GM12878 (cell line): ENCODE measurements at regions not wholly inside any gene's neighbourhood (a gene's known extent, or its start where the extent isn't known, plus 50 kb on each side); places are given as distances from the start of the nearest gene placed in this dataset.

ENCODE experiments used
- ATAC-seq: fragments of 200-7000 bp; cut with Tn5 transposase; 3 replicates; pipeline ENCODE4 v1.9.1; 2020; ENCODE audit warnings: mild to moderate bottlenecking, moderate library complexity
- BruUV-seq: library from RNA; stranded (reverse); fragments of 400-500 nt; replicated peaks from 2 replicates; lab custom pipeline; 2021; lab: Mats Ljungman, UMichigan
- CTCF ChIA-PET: fragments of 300-600 bp; sonication (Branson Sonifier 250); formaldehyde crosslinking; extraction: SDS; loops from one replicate; lab custom pipeline; 2021; ENCODE audit warnings: inconsistent platforms; lab: Yijun Ruan, JAX
- POLR2A ChIA-PET: fragments of 350-600 bp; formaldehyde crosslinking; extraction: SDS; loops from one replicate; lab custom pipeline; 2021; ENCODE audit warnings: inconsistent platforms; lab: Charles Lee
- RAD21 ChIA-PET: fragments of 300-600 bp; sonication (Branson Sonifier 250); formaldehyde crosslinking; loops from one replicate; lab custom pipeline; 2023; ENCODE audit warnings: antibody characterized with exemption; ENCODE audit not compliant: unreplicated experiment; lab: Charles Lee
- SMC1A ChIA-PET: fragments of 300-600 bp; sonication (Branson Sonifier 250); formaldehyde crosslinking; loops from one replicate; lab custom pipeline; 2023; ENCODE audit not compliant: unreplicated experiment, uncharacterized antibody; lab: Charles Lee
- DNase-seq: peaks from one replicate; pipeline ENCODE4 v3.0.0-alpha.2; 2011; ENCODE audit warnings: low read depth, low spot score
- FAIRE-seq: peaks from 3 replicates; lab custom pipeline; 2011; peaks lifted over from hg19 to GRCh38; lab: Jason Lieb, UNC
- H2AFZ ChIP-seq: 2 replicates; pipeline ENCODE4 v1.6.0; 2011; ENCODE audit warnings: low read depth, low read length, control low read depth; ENCODE audit not compliant: control insufficient read depth
- H3K27ac ChIP-seq: 2 replicates; pipeline ENCODE4 v1.5.1; 2011; ENCODE audit warnings: control low read depth; ENCODE audit not compliant: control insufficient read depth, insufficient read depth
- H3K27me3 ChIP-seq, 2 experiments: replicated peaks in 1 of 2; 2 replicates each; pipeline versions ENCODE4 v1.6.0 to v1.6.1; 2011; ENCODE audit warnings: low read length in 1 of 2; ENCODE audit not compliant: control insufficient read depth in 2 of 2, insufficient read depth in 2 of 2
- H3K36me3 ChIP-seq, 2 experiments: 2 replicates each; pipeline ENCODE4 v1.5.1; 2011; ENCODE audit warnings: low read length in 1 of 2; ENCODE audit not compliant: control insufficient read depth in 2 of 2, insufficient read depth in 2 of 2
- H3K4me1 ChIP-seq: 2 replicates; pipeline ENCODE4 v1.6.1; 2011; ENCODE audit warnings: mild to moderate bottlenecking, low read length, moderate library complexity, mixed read lengths; ENCODE audit not compliant: control insufficient read depth, insufficient read depth
- H3K4me2 ChIP-seq: 2 replicates; pipeline ENCODE4 v1.6.0; 2011; ENCODE audit warnings: control low read depth; ENCODE audit not compliant: control insufficient read depth, insufficient read depth
- H3K4me3 ChIP-seq: fragments of 200-600 bp; sonication (generic); 2 replicates; pipeline ENCODE4 v1.5.1; 2016
- H3K79me2 ChIP-seq: 2 replicates; pipeline ENCODE4 v1.6.0; 2011; ENCODE audit warnings: low read length; ENCODE audit not compliant: control insufficient read depth, insufficient read depth
- H3K9ac ChIP-seq: 2 replicates; pipeline ENCODE4 v1.8.0; 2011; ENCODE audit warnings: low read length, control low read depth, mixed read lengths; ENCODE audit not compliant: control insufficient read depth, insufficient read depth
- H3K9me3 ChIP-seq: replicated peaks from 3 replicates; pipeline ENCODE4 v1.5.1; 2011; ENCODE audit warnings: mild to moderate bottlenecking, low read length; ENCODE audit not compliant: control insufficient read depth, insufficient read depth
- H4K20me1 ChIP-seq: 2 replicates; pipeline ENCODE4 v1.6.0; 2011; ENCODE audit not compliant: control insufficient read depth, insufficient read depth
- GATAD2B ChIP-seq: fragments of 450-650 bp; conservative IDR thresholded peaks from 2 replicates; pipeline ENCODE4 v1.6.1; 2017; ENCODE audit warnings: low read depth, mild to moderate bottlenecking, moderate library complexity
- REST ChIP-seq: IDR thresholded peaks from 2 replicates; pipeline ENCODE4 v1.6.1; 2012; ENCODE audit warnings: mild to moderate bottlenecking, low read depth, low read length
- SP1 ChIP-seq: IDR thresholded peaks from one replicate; pipeline ENCODE4 v1.6.1; 2011; ENCODE audit warnings: low read depth, low read length
- ZNF687 ChIP-seq: fragments of 450-650 bp; IDR thresholded peaks from 2 replicates; pipeline ENCODE4 v1.6.1; 2017; ENCODE audit warnings: mild to moderate bottlenecking, moderate library complexity
- WGBS: methylation state at CpG from one replicate; pipeline ENCODE4 v1.1.6; 2016; ENCODE audit warnings: low lambda C conversion rate; ENCODE audit not compliant: insufficient replicate concordance, insufficient coverage; ENCODE audit errors: missing lambda C conversion rate; 5-methylcytosine and 5-hydroxymethylcytosine counted together
- in situ Hi-C: fragments of 300-500 bp; cut with MboI; formaldehyde crosslinking; loops from 9 replicates; pipeline ENCODE4 v1.14.3; 2018; ENCODE audit warnings: mixed read lengths
- intact Hi-C: fragments of 100-400 bp; cut with micrococcal nuclease; formaldehyde crosslinking; loops from one replicate; pipeline ENCODE4 v1.14.2; 2022; ENCODE audit not compliant: unreplicated experiment

- TF ChIP-seq ZNF687 (no peak), REST (no peak)
Measured at GRCh38 chr1:90513956-90514355, 203.1 kb downstream of the BARHL2 start (continued).

- ChIA-PET CTCF (interaction anchor here (0.6 to 3.6 kb wide), 7 partner anchors 14 to 37 kb away, joined by 3 to 20 read pairs (median 10); no protein-coding TSS in a partner anchor), POLR2A (interaction anchor here (0.9 to 3.6 kb wide), 3 partner anchors 16 to 37 kb away, joined by 3 to 54 read pairs (median 9); no protein-coding TSS in a partner anchor), SMC1A (interaction anchor here (1.7 to 8.9 kb wide), 8 partner anchors 14 to 155 kb away, joined by 4 to 116 read pairs (median 24); no protein-coding TSS in a partner anchor), RAD21 (interaction anchor here (1.2 to 8.9 kb wide), 8 partner anchors 15 to 218 kb away, joined by 3 to 110 read pairs (median 26); no protein-coding TSS in a partner anchor)
- Histone ChIP-seq H3K4me1 (no peaks in the 10 kb centered on the region), H3K4me2 (no peak overlapping the region), H3K9ac (no peak overlapping the region), H2AFZ (no peak overlapping the region), H3K27me3 (no peaks in the 10 kb centered on the region), H3K4me3 (no peak overlapping the region), H3K79me2 (no peaks in the 10 kb centered on the region), H4K20me1 (no peaks in the 10 kb centered on the region), H3K36me3 (no peaks in the 10 kb centered on the region), H3K9me3 (no peaks in the 10 kb centered on the region), H3K27ac (no peak overlapping the region)
- ATAC-seq, result no peak
- FAIRE-seq, result no peak
- WGBS, result 0% methylated on average over 3 of the region's 3 CpGs
- in situ Hi-C loops (no loop called here), intact Hi-C loops (loop anchor here (5.0 kb wide), 1 partner anchor 35 kb away; no protein-coding TSS in a partner anchor)
- BruUV-seq, result no TSS peak
- no peak for DNase-seq
- TF ChIP-seq ZNF687 (no peak), SP1 (no peak), GATAD2B (no peak)
Measured at GRCh38 chr1:90512441-90512840, 204.7 kb downstream of the BARHL2 start.
